SK-N-SH treated with all-trans-retinoic acid at 6 μM for 48 hours (cell line): ENCODE measurements at regions not wholly inside any gene's neighbourhood (a gene's known extent, or its start where the extent isn't known, plus 50 kb on each side); places are given as distances from the start of the nearest gene placed in this dataset.

Experiments
- ARNTL ChIP-seq: fragments of 450-650 bp; formaldehyde crosslinking; IDR thresholded peaks from 2 replicates; pipeline ENCODE4 v1.5.0; 2020; ENCODE audit warnings: low read depth, mild to moderate bottlenecking, moderate library complexity, borderline replicate concordance
- CREB5 ChIP-seq: fragments of 250-450 bp; sonication (Bioruptor Pico); IDR thresholded peaks from 2 replicates; pipeline ENCODE4 v1.5.1; 2020; ENCODE audit warnings: low read depth, mild to moderate bottlenecking, moderate library complexity
- CSDC2 ChIP-seq: fragments of 250-450 bp; sonication (Bioruptor Pico); IDR thresholded peaks from 2 replicates; pipeline ENCODE4 v1.5.0; 2020; ENCODE audit warnings: mild to moderate bottlenecking, moderate library complexity
- ESRRG ChIP-seq: fragments of 250-450 bp; sonication (Bioruptor Pico); IDR thresholded peaks from 2 replicates; pipeline ENCODE4 v1.6.1; 2021; ENCODE audit warnings: mild to moderate bottlenecking
- OSR1 ChIP-seq: fragments of 250-450 bp; sonication (Bioruptor Pico); IDR thresholded peaks from 2 replicates; pipeline ENCODE4 v1.8.0; 2022; ENCODE audit warnings: moderate library complexity, mild to moderate bottlenecking, inconsistent platforms
- PATZ1 ChIP-seq: fragments of 250-450 bp; sonication (Bioruptor Pico); IDR thresholded peaks from 2 replicates; pipeline ENCODE4 v1.8.0; 2020; ENCODE audit warnings: mild to moderate bottlenecking, moderate library complexity, borderline replicate concordance
- RARB ChIP-seq: fragments of 250-450 bp; sonication (Bioruptor Pico); IDR thresholded peaks from 2 replicates; pipeline ENCODE4 v1.8.0; 2021; ENCODE audit warnings: mild to moderate bottlenecking, moderate library complexity
- TCF4 ChIP-seq: fragments of 250-450 bp; sonication (Bioruptor Pico); IDR thresholded peaks from 2 replicates; pipeline ENCODE4 v1.8.0; 2021; ENCODE audit warnings: mild to moderate bottlenecking, moderate library complexity, borderline replicate concordance
- TOX ChIP-seq: fragments of 250-450 bp; sonication (Bioruptor Pico); IDR thresholded peaks from 2 replicates; pipeline ENCODE4 v1.8.0; 2021; ENCODE audit warnings: mild to moderate bottlenecking, moderate library complexity, borderline replicate concordance
- ZC3H10 ChIP-seq: fragments of 250-450 bp; sonication (Bioruptor Pico); IDR thresholded peaks from 2 replicates; pipeline ENCODE4 v1.5.1; 2021; ENCODE audit warnings: mild to moderate bottlenecking, moderate library complexity
- ZFP3 ChIP-seq: fragments of 250-450 bp; sonication (Bioruptor Pico); IDR thresholded peaks from 2 replicates; pipeline ENCODE4 v1.5.0; 2020; ENCODE audit warnings: mild to moderate bottlenecking, moderate library complexity
- ZFP30 ChIP-seq: fragments of 450-650 bp; formaldehyde crosslinking; IDR thresholded peaks from 2 replicates; pipeline ENCODE4 v1.5.0; 2022; ENCODE audit warnings: mild to moderate bottlenecking, moderate library complexity
- ZNF8 ChIP-seq: fragments of 450-650 bp; formaldehyde crosslinking; IDR thresholded peaks from 2 replicates; pipeline ENCODE4 v1.5.0; 2020; ENCODE audit warnings: mild to moderate bottlenecking, moderate library complexity

GRCh38 chr2:164221473-164221872 lies 399.8 kb downstream of the GRB14 start:
- no peak for TF ChIP-seq OSR1 (CRISPR knock-in tag)
- TF ChIP-seq ZC3H10 (CRISPR knock-in tag), result no peak
- TF ChIP-seq CREB5 (CRISPR knock-in tag), result no peak
- TF ChIP-seq PATZ1 (CRISPR knock-in tag), result no peak
- no peak for TF ChIP-seq ZNF8
- TF ChIP-seq ESRRG (CRISPR knock-in tag), result no peak
- no peak for TF ChIP-seq RARB (CRISPR knock-in tag)
- no peak for TF ChIP-seq CSDC2
- no peak for TF ChIP-seq ZFP30 (CRISPR knock-in tag)
- no peak for TF ChIP-seq ZFP3 (CRISPR knock-in tag)
- TF ChIP-seq TCF4, result no peak
- no peak for TF ChIP-seq ARNTL (CRISPR knock-in tag)
- TF ChIP-seq TOX, result no peak
